ENCODE measurements at regions not wholly inside any gene's neighbourhood (a gene's known extent, or its start where the extent isn't known, plus 50 kb on each side); places are given as distances from the start of the nearest gene placed in this dataset.

- no peak for DNase-seq
- no peaks in the 10 kb centered on the region for H3K4me1 ChIP-seq
- no peaks in the 10 kb centered on the region for H3K27me3 ChIP-seq
- intact Hi-C loops (cut with DNase I; ENCODE audit: low total_unique reads) = no loop called here
- no peaks in the 10 kb centered on the region for H3K9me3 ChIP-seq
- in situ Hi-C loops (cut with MboI; ENCODE audit: low pct_ligation_motif_present in 1 of 4, low pct_unique_long_range_greater_than_20kb in 1 of 4, low sequenced_read_pairs in 3 of 4) = no loop called here
- TF ChIP-seq POLR2AphosphoS5 (IDR thresholded peaks at IDR 0.05) = no peak
- no peak for TF ChIP-seq EP300 (IDR thresholded peaks at IDR 0.05; ENCODE audit: low read depth)
- TF ChIP-seq CTCF (IDR thresholded peaks at IDR 0.05) = no peak
- no peak for TF ChIP-seq POLR2A (IDR thresholded peaks at IDR 0.05)
- H3K4me3 ChIP-seq = no peak overlapping the region
- H3K27ac ChIP-seq = no peak overlapping the region
- no peaks in the 10 kb centered on the region for H3K36me3 ChIP-seq
These were observed 52.3 kb upstream of the FAT4 start for GRCh38 chr4:125262502-125262901.

- intact Hi-C loops (cut with DNase I; ENCODE audit: low total_unique reads) (no loop called here), in situ Hi-C loops (cut with MboI; ENCODE audit: low pct_ligation_motif_present in 1 of 4, low pct_unique_long_range_greater_than_20kb in 1 of 4, low sequenced_read_pairs in 3 of 4) (no loop called here)
- no peak for DNase-seq
- Histone ChIP-seq H3K27me3 (no peaks in the 10 kb centered on the region), H3K27ac (no peak overlapping the region), H3K9me3 (no peaks in the 10 kb centered on the region), H3K4me1 (no peaks in the 10 kb centered on the region), H3K4me3 (no peak overlapping the region), H3K36me3 (no peaks in the 10 kb centered on the region)
- 52 to 72% methylated on average over 2 of the region's 2 CpGs for WGBS, 2 donors (ENCODE audit: low coverage in 1 of 2)
- no peak for TF ChIP-seq POLR2A (IDR thresholded peaks at IDR 0.05)
These were observed 52.7 kb upstream of the FAT4 start for GRCh38 chr4:125262079-125262478.

- no peak for DNase-seq
- in situ Hi-C loops (cut with MboI; ENCODE audit: low pct_ligation_motif_present in 1 of 4, low pct_unique_long_range_greater_than_20kb in 1 of 4, low sequenced_read_pairs in 3 of 4) = no loop called here
These were observed 60.6 kb upstream of the FAT4 start for GRCh38 chr4:125254106-125254505.

GRCh38 chr4:125244848-125245450 lies 69.8 kb upstream of the FAT4 start:
- intact Hi-C loops (cut with DNase I; ENCODE audit: low total_unique reads) (no loop called here), in situ Hi-C loops (cut with MboI; ENCODE audit: low pct_ligation_motif_present in 1 of 4, low pct_unique_long_range_greater_than_20kb in 1 of 4, low sequenced_read_pairs in 3 of 4) (loop anchor here in 2 of 4 donors (25.0 kb wide), 2 partner anchors 883 to 908 kb away; no protein-coding TSS in a partner anchor)
- TF ChIP-seq CTCF (IDR thresholded peaks at IDR 0.05) (peak in 2 of 5 experiments; percentile 11 to 28), EP300 (IDR thresholded peaks at IDR 0.05; ENCODE audit: low read depth) (no peak)
- Histone ChIP-seq H3K9me3 (no peaks in the 10 kb centered on the region), H3K4me3 (no peak overlapping the region), H3K27ac (no peak overlapping the region), H3K27me3 (no peaks in the 10 kb centered on the region), H3K36me3 (no peaks in the 10 kb centered on the region), H3K4me1 (no peaks in the 10 kb centered on the region)
- WGBS, 2 donors (ENCODE audit: low coverage in 1 of 2) = 30 to 42% methylated on average over 2 of the region's 2 CpGs
- no peak for DNase-seq

More at GRCh38 chr4:125254106-125254505, 60.6 kb upstream of the FAT4 start:
- intact Hi-C loops (cut with DNase I; ENCODE audit: low total_unique reads) = no loop called here
- Histone ChIP-seq H3K27me3 (no peaks in the 10 kb centered on the region), H3K27ac (no peak overlapping the region), H3K36me3 (no peaks in the 10 kb centered on the region), H3K4me3 (no peak overlapping the region), H3K4me1 (no peaks in the 10 kb centered on the region), H3K9me3 (no peaks in the 10 kb centered on the region)
- WGBS, 2 donors (ENCODE audit: low coverage in 1 of 2) = 56 to 88% methylated on average over 1 of the region's 1 CpG
- TF ChIP-seq EP300 (IDR thresholded peaks at IDR 0.05; ENCODE audit: low read depth) = no peak
- no peak for TF ChIP-seq POLR2A (IDR thresholded peaks at IDR 0.05)
- TF ChIP-seq POLR2AphosphoS5 (IDR thresholded peaks at IDR 0.05) = no peak
- no peak for TF ChIP-seq CTCF (IDR thresholded peaks at IDR 0.05)

- H3K27ac ChIP-seq = no peak overlapping the region
- intact Hi-C loops (cut with DNase I; ENCODE audit: low total_unique reads) = no loop called here
- H3K4me1 ChIP-seq = no peaks in the 10 kb centered on the region
- no peaks in the 10 kb centered on the region for H3K27me3 ChIP-seq
- 56% methylated on average over 3 of the region's 3 CpGs for WGBS, 2 donors (ENCODE audit: low coverage in 1 of 2)
- H3K4me3 ChIP-seq = no peak overlapping the region
- no peak for DNase-seq
- H3K9me3 ChIP-seq = no peaks in the 10 kb centered on the region
- in situ Hi-C loops (cut with MboI; ENCODE audit: low pct_ligation_motif_present in 1 of 4, low pct_unique_long_range_greater_than_20kb in 1 of 4, low sequenced_read_pairs in 3 of 4) = loop anchor here in 2 of 4 donors (25.0 kb wide), 2 partner anchors 882 to 907 kb away; no protein-coding TSS in a partner anchor
- TF ChIP-seq EP300 (IDR thresholded peaks at IDR 0.05; ENCODE audit: low read depth) (no peak), POLR2A (IDR thresholded peaks at IDR 0.05) (no peak), POLR2AphosphoS5 (IDR thresholded peaks at IDR 0.05) (no peak), CTCF (IDR thresholded peaks at IDR 0.05) (no peak)
- H3K36me3 ChIP-seq = no peaks in the 10 kb centered on the region
These were observed 70.9 kb upstream of the FAT4 start for GRCh38 chr4:125243789-125244397.

Measured in transverse colon (tissue), 4 donors.